Upper lobe of left lung (tissue), 4 donors: ENCODE measurements at regions not wholly inside any gene's neighbourhood (a gene's known extent, or its start where the extent isn't known, plus 50 kb on each side); places are given as distances from the start of the nearest gene placed in this dataset.

Experiments used
- CTCF ChIP-seq, 6 experiments: fragments of 450-650 bp in 4 of 6; fragments of 200-600 bp in 2 of 6; sonication (generic) in 2 of 6; IDR thresholded peaks; one replicate each; pipeline ENCODE4 v1.5.1; 2016 to 2019; ENCODE audit warnings: antibody characterized with exemption in 6 of 6
- POLR2AphosphoS5 ChIP-seq, 2 donors: sonication (generic); formaldehyde crosslinking; IDR thresholded peaks; one replicate each; pipeline ENCODE4 v1.5.1; 2017; ENCODE audit warnings: antibody characterized with exemption in 2 of 2

GRCh38 chr6:1184318-1184717 is 127.6 kb upstream of the FOXQ1 start:
- TF ChIP-seq POLR2AphosphoS5 (IDR thresholded peaks at IDR 0.05) (no peak), CTCF (IDR thresholded peaks at IDR 0.05) (no peak)
